ENCODE measurements at regions not wholly inside any gene's neighbourhood (a gene's known extent, or its start where the extent isn't known, plus 50 kb on each side); places are given as distances from the start of the nearest gene placed in this dataset.

- no peak overlapping the region for H3K14ac ChIP-seq (ENCODE audit: insufficient read depth, low read length)
- peaks cover 5 to 6% of the 10 kb centered on the region in 2 experiments for H3K4me1 Mint-ChIP-seq
- no peaks in the 10 kb centered on the region for H3K27me3 Mint-ChIP-seq (ENCODE audit: low read depth)
Measured at GRCh38 chr12:74481078-74481477, 56.6 kb upstream of the ATXN7L3B start.

More at GRCh38 chr12:74481078-74481477, 56.6 kb upstream of the ATXN7L3B start:
- Histone ChIP-seq H3K23ac (ENCODE audit: insufficient read length, low read depth, low read length) (no peak overlapping the region), H3K9me3 (ENCODE audit: control insufficient read depth, low read depth, low read length) (no peaks in the 10 kb centered on the region), H3K4me1 (ENCODE audit: insufficient read depth, low read length) (no peaks in the 10 kb centered on the region; the same call in 1 of the 2 replicates), H2BK120ac (ENCODE audit: low read depth, low read length, poor library complexity, severe bottlenecking) (no peak overlapping the region), H4K91ac (ENCODE audit: insufficient read length, low read depth, low read length) (no peak overlapping the region), H3K23me2 (ENCODE audit: insufficient read length, low read depth, low read length, poor library complexity, severe bottlenecking) (no peaks in the 10 kb centered on the region), H2AK5ac (ENCODE audit: insufficient read length, low read length) (no peak overlapping the region), H3K56ac (ENCODE audit: insufficient read length, low read depth, low read length) (no peak overlapping the region), H2BK15ac (ENCODE audit: low read depth, low read length) (no peak overlapping the region), H3T11ph (ENCODE audit: low read length) (no peak overlapping the region), H4K5ac (ENCODE audit: insufficient read length, low read depth, low read length) (no peak overlapping the region), H4K20me1 (ENCODE audit: control insufficient read depth, insufficient read depth, insufficient read length) (no peaks in the 10 kb centered on the region), H3K18ac (ENCODE audit: insufficient read length, low read depth, low read length) (no peak overlapping the region), H4K8ac (replicated peaks; ENCODE audit: insufficient read length, low read depth, low read length) (no peak overlapping the region), H3K27me3 (ENCODE audit: insufficient read depth, low read length) (no peaks in the 10 kb centered on the region), H2BK20ac (ENCODE audit: low read depth, low read length, poor library complexity, severe bottlenecking) (no peak overlapping the region), H3K27ac (ENCODE audit: insufficient read length, low read depth, low read length) (no peak overlapping the region), H3K79me2 (ENCODE audit: insufficient read depth, low read length) (no peaks in the 10 kb centered on the region), H2BK12ac (ENCODE audit: insufficient read length, low read depth, low read length) (no peak overlapping the region), H2BK5ac (ENCODE audit: insufficient read length, low read length) (no peak overlapping the region), H2AFZ (ENCODE audit: low read length) (no peak overlapping the region), H3K4ac (ENCODE audit: low read depth, low read length) (no peak overlapping the region), H3K79me1 (ENCODE audit: insufficient read depth, low read depth, low read length, poor library complexity, severe bottlenecking) (no peaks in the 10 kb centered on the region), H3K4me2 (ENCODE audit: insufficient read depth, insufficient read length, low read length) (no peak overlapping the region), H3K9ac (ENCODE audit: extremely low read depth, insufficient read length, low read length) (no peak overlapping the region)
- TF ChIP-seq CTCF (conservative IDR thresholded peaks at IDR 0.05), result no peak
- Mint-ChIP-seq H3K36me3 (ENCODE audit: insufficient read depth in 1 of 3, low read depth in 3 of 3) (no peaks in the 10 kb centered on the region), H3K27ac (no peak overlapping the region), H3K9me3 (no peaks in the 10 kb centered on the region), H3K4me3 (no peak overlapping the region)
- DNase-seq, result no peak
- WGBS (ENCODE audit: extremely low coverage, insufficient read length, low lambda C conversion rate), result no CpG with 5 or more reads among the region's 2 CpGs

All from H9 (cell line).